DND-41 (cell line): ENCODE measurements at regions not wholly inside any gene's neighbourhood (a gene's known extent, or its start where the extent isn't known, plus 50 kb on each side); places are given as distances from the start of the nearest gene placed in this dataset.

Experiments used
- EZH2 ChIP-seq: IDR thresholded peaks from 3 replicates; pipeline ENCODE4 v1.6.1; 2012; ENCODE audit warnings: borderline replicate concordance, low read depth, mild to moderate bottlenecking, moderate library complexity, low read length, inconsistent platforms; ENCODE audit not compliant: severe bottlenecking
- TF ChIP-seq, protein P1 (sequence below): IDR thresholded peaks from 2 replicates; pipeline ENCODE4 v1.5.1; 2012; ENCODE audit warnings: borderline replicate concordance, low read length, moderate library complexity, mild to moderate bottlenecking; ENCODE audit not compliant: poor library complexity, severe bottlenecking; ENCODE audit errors: extremely low read depth

- TF ChIP-seq, protein P1, sequence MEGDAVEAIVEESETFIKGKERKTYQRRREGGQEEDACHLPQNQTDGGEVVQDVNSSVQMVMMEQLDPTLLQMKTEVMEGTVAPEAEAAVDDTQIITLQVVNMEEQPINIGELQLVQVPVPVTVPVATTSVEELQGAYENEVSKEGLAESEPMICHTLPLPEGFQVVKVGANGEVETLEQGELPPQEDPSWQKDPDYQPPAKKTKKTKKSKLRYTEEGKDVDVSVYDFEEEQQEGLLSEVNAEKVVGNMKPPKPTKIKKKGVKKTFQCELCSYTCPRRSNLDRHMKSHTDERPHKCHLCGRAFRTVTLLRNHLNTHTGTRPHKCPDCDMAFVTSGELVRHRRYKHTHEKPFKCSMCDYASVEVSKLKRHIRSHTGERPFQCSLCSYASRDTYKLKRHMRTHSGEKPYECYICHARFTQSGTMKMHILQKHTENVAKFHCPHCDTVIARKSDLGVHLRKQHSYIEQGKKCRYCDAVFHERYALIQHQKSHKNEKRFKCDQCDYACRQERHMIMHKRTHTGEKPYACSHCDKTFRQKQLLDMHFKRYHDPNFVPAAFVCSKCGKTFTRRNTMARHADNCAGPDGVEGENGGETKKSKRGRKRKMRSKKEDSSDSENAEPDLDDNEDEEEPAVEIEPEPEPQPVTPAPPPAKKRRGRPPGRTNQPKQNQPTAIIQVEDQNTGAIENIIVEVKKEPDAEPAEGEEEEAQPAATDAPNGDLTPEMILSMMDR = no peak
- no peak for TF ChIP-seq EZH2
Observed at GRCh38 chr2:187134306-187134705, 285.3 kb upstream of the ZSWIM2 start.
